ENCODE measurements at regions not wholly inside any gene's neighbourhood (a gene's known extent, or its start where the extent isn't known, plus 50 kb on each side); places are given as distances from the start of the nearest gene placed in this dataset.

- TF ChIP-seq YY1 (IDR thresholded peaks at IDR 0.05; ENCODE audit: insufficient read depth, insufficient read length) (no peak), ZNF274 (IDR thresholded peaks at IDR 0.05; ENCODE audit: low read depth, low read length) (no peak), SUZ12 (IDR thresholded peaks at IDR 0.05; ENCODE audit: extremely low read depth, insufficient read depth, insufficient read length) (no peak)
Measured at GRCh38 chr2:207450186-207450585, 79.6 kb upstream of the CREB1 start.

All from NT2/D1 (cell line).